ENCODE measurements at regions not wholly inside any gene's neighbourhood (a gene's known extent, or its start where the extent isn't known, plus 50 kb on each side); places are given as distances from the start of the nearest gene placed in this dataset.
"Not testable (repeated sequence)": the region's sequence is repeated elsewhere in the genome, so short reads cannot be mapped to it uniquely, and the experiment has no call there.

DNA sequence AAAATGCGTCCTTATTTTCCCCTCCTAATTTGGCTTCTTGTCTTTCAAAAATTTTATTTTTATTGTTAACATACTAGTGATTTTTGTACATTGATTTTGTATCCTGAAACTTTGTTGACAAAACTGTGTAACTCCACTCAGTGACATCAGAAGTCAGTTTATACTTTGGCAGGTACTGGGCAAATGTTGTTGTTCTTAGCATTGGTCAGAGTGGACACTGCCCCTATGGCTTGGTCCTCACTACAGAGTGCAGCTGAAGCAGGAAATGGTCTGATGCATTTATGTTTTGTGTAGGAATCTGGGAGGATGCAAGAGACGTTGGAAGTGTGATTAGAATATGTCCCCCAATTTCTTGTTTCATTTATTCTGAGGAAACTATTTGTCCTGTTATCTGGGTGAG, 205.5 kb upstream of the CENPE start:
- H3K9me3 ChIP-seq (ENCODE audit: low read length), result no peaks in the 10 kb centered on the region
- Mint-ChIP-seq H3K4me1 (no peaks in the 10 kb centered on the region), H3K36me3 (no peaks in the 10 kb centered on the region), H3K27me3 (no peaks in the 10 kb centered on the region), H3K4me3 (no peak overlapping the region), H3K27ac (no peak overlapping the region), H3K9me3 (no peaks in the 10 kb centered on the region)
- H3K36me3 ChIP-seq (ENCODE audit: insufficient read depth, low read length), result no peaks in the 10 kb centered on the region
- ChIA-PET POLR2A (no interaction called here), CTCF (no interaction called here)
- DNase-seq, result no peak
- no peak overlapping the region for H3K27ac ChIP-seq (ENCODE audit: low read depth, low read length)
- no peaks in the 10 kb centered on the region for H3K4me1 ChIP-seq (ENCODE audit: insufficient read depth, low read length)
- H3K27me3 ChIP-seq (ENCODE audit: insufficient read depth, low read length, poor library complexity, severe bottlenecking), result no peaks in the 10 kb centered on the region
- no peak overlapping the region for H3K4me3 ChIP-seq (ENCODE audit: low read length)

DNA sequence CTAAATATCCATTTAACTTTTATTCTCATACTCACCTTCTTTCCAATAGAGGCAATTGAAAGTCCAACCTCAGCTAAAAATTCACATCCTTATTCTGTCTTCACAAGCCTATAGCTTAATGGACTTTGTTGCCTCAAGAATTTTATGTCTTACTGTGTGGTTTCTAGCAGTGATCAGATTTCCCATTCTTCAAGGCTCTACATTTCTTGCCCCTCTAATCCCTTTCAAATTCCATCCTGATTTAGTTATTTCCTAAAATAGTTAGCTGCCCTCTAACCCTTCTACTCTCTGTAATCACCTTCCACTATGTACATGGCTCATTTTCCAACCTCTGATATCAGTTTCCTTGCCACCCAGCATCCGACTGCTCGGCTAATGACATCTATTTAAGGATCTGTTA, 204.1 kb upstream of the CENPE start:
- no peak overlapping the region for H3K27ac ChIP-seq (ENCODE audit: low read depth, low read length)
- H3K4me1 ChIP-seq (ENCODE audit: insufficient read depth, low read length), result no peaks in the 10 kb centered on the region

DNA sequence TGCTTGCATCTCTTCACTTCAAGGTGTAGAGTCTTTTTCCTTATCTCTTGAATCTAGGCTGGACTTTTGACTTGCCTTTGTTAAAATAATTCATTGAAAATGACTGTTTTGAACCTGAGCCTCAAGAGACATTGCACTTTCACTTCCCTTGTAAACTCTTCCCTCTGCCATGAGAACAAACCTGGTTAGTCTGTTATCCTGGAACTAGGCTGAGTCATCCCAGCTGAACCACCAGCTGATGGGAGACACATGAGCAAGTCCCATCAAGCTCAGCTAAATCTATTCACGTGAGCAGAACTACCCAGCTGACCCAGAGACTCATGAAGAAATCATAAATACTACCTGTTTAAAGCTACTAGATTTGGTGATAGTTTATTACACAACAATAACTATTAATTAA, 202.3 kb upstream of the CENPE start:
- no peaks in the 10 kb centered on the region for H3K27me3 ChIP-seq (ENCODE audit: insufficient read depth, low read length, poor library complexity, severe bottlenecking)
- Mint-ChIP-seq H3K9me3 (peaks cover 0 to 4% (median 2%) of the 10 kb centered on the region in 5 donors), H3K27me3 (no peaks in the 10 kb centered on the region), H3K27ac (no peak overlapping the region), H3K4me1 (no peaks in the 10 kb centered on the region), H3K36me3 (no peaks in the 10 kb centered on the region), H3K4me3 (no peak overlapping the region)
- no peak for DNase-seq
- H3K36me3 ChIP-seq (ENCODE audit: insufficient read depth, low read length), result no peaks in the 10 kb centered on the region
- POLR2A ChIA-PET, result no interaction called here
- no peak overlapping the region for H3K27ac ChIP-seq (ENCODE audit: low read depth, low read length)
- H3K4me3 ChIP-seq (ENCODE audit: low read length), result no peak overlapping the region
- CTCF ChIA-PET, result interaction anchor here (1.4 kb wide), 1 partner anchor 14 kb away, joined by 3 read pairs; no protein-coding TSS in a partner anchor
- no peaks in the 10 kb centered on the region for H3K4me1 ChIP-seq (ENCODE audit: insufficient read depth, low read length)
- H3K9me3 ChIP-seq (ENCODE audit: low read length), result no peaks in the 10 kb centered on the region

More for the DNA sequence above, 204.1 kb upstream of the CENPE start:
- no peak overlapping the region for H3K4me3 ChIP-seq (ENCODE audit: low read length)
- H3K4me1 Mint-ChIP-seq, result no peaks in the 10 kb centered on the region
- no peaks in the 10 kb centered on the region for H3K27me3 ChIP-seq (ENCODE audit: insufficient read depth, low read length, poor library complexity, severe bottlenecking)
- CTCF ChIA-PET, result no interaction called here
- no peaks in the 10 kb centered on the region for H3K27me3 Mint-ChIP-seq
- no peaks in the 10 kb centered on the region for H3K9me3 Mint-ChIP-seq
- no peaks in the 10 kb centered on the region for H3K36me3 ChIP-seq (ENCODE audit: insufficient read depth, low read length)
- H3K36me3 Mint-ChIP-seq, result no peaks in the 10 kb centered on the region
- no peaks in the 10 kb centered on the region for H3K9me3 ChIP-seq (ENCODE audit: low read length)
- no peak for DNase-seq
- H3K27ac Mint-ChIP-seq, result no peak overlapping the region
- no peak overlapping the region for H3K4me3 Mint-ChIP-seq
- POLR2A ChIA-PET, result no interaction called here

- no peaks in the 10 kb centered on the region for H3K36me3 Mint-ChIP-seq
- no peaks in the 10 kb centered on the region for H3K4me1 ChIP-seq (ENCODE audit: insufficient read depth, low read length)
Measured at GRCh38 chr4:103397541-103397940, 199.4 kb upstream of the CENPE start.

DNA sequence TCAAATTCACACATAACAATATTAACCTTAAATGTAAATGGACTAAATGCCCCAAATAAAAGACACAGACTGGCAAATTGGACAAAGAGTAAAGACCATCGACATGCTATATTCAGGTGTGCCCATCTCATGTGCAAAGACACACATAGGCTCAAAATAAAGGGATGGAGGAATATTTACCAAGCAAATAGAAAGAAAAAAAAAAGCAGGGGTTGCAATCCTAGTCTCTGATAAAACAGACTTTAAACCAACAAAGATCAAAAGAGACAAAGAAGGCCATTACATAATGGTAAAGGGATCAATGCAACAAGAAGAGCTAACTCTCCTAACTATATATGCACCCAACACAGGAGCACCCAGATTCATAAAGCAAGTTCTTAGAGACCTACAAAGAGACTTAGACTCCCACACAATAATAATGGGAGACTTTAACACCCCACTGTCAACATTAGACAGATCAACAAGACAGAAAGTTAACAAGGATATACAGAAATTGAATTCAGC, 189.4 kb upstream of the CENPE start:
- H3K36me3 Mint-ChIP-seq; H3K4me3 Mint-ChIP-seq; H3K27me3 Mint-ChIP-seq; H3K27ac Mint-ChIP-seq; H3K4me3 ChIP-seq (ENCODE audit: low read length); H3K27me3 ChIP-seq (ENCODE audit: insufficient read depth, low read length, poor library complexity, severe bottlenecking); H3K36me3 ChIP-seq (ENCODE audit: insufficient read depth, low read length); H3K9me3 ChIP-seq (ENCODE audit: low read length); DNase-seq; CTCF ChIA-PET; H3K27ac ChIP-seq (ENCODE audit: low read depth, low read length); H3K4me1 Mint-ChIP-seq; H3K4me1 ChIP-seq (ENCODE audit: insufficient read depth, low read length); POLR2A ChIA-PET: not testable (repeated sequence)
- H3K9me3 Mint-ChIP-seq, result peaks cover 4 to 16% (median 7%) of the 10 kb centered on the region in 5 donors

More at GRCh38 chr4:103397541-103397940, 199.4 kb upstream of the CENPE start:
- no peaks in the 10 kb centered on the region for H3K36me3 ChIP-seq (ENCODE audit: insufficient read depth, low read length)
- H3K4me3 Mint-ChIP-seq, result no peak overlapping the region
- CTCF ChIA-PET, result no interaction called here
- no peak overlapping the region for H3K27ac ChIP-seq (ENCODE audit: low read depth, low read length)
- no peak overlapping the region for H3K27ac Mint-ChIP-seq
- DNase-seq, result no peak
- POLR2A ChIA-PET, result no interaction called here
- H3K4me3 ChIP-seq (ENCODE audit: low read length), result no peak overlapping the region
- H3K4me1 Mint-ChIP-seq, result no peaks in the 10 kb centered on the region
- H3K27me3 Mint-ChIP-seq, result peaks cover 0 to 2% of the 10 kb centered on the region in 2 donors
- no peaks in the 10 kb centered on the region for H3K27me3 ChIP-seq (ENCODE audit: insufficient read depth, low read length, poor library complexity, severe bottlenecking)
- no peaks in the 10 kb centered on the region for H3K9me3 ChIP-seq (ENCODE audit: low read length)
- peaks cover 0 to 8% (median 2%) of the 10 kb centered on the region in 5 donors for H3K9me3 Mint-ChIP-seq

GRCh38 chr4:103385565-103385964, 187.4 kb upstream of the CENPE start:
- H3K36me3 ChIP-seq (ENCODE audit: insufficient read depth, low read length); H3K36me3 Mint-ChIP-seq; H3K4me1 ChIP-seq (ENCODE audit: insufficient read depth, low read length); H3K27ac ChIP-seq (ENCODE audit: low read depth, low read length); H3K9me3 ChIP-seq (ENCODE audit: low read length); H3K27me3 ChIP-seq (ENCODE audit: insufficient read depth, low read length, poor library complexity, severe bottlenecking); POLR2A ChIA-PET; DNase-seq; H3K27ac Mint-ChIP-seq; H3K4me3 ChIP-seq (ENCODE audit: low read length); H3K4me1 Mint-ChIP-seq; H3K4me3 Mint-ChIP-seq; H3K27me3 Mint-ChIP-seq: not testable (repeated sequence)
- peaks cover 4 to 20% (median 12%) of the 10 kb centered on the region in 5 donors for H3K9me3 Mint-ChIP-seq
- CTCF ChIA-PET, result interaction anchor here (1.6 kb wide), 1 partner anchor 15 kb away, joined by 3 read pairs; no protein-coding TSS in a partner anchor

DNA sequence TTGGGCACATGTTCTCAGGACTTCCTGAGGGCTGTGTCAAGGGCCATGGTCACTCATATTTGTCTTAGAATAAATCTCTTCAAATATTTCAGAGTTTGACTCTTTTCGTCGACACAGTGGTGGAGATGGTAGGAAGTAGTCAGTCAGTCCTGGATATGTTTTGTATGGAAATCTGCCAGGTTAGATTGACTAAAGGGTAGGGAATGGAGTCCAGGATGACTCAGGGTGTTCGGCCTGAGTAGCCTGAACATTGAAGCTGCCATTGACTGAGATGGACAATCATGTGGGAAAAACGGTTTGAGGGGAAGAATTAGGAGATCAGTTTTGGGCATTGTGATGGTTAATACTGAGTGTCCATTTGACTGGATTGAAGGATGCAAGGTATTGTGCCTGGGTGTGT, 177.1 kb upstream of the CENPE start:
- no peaks in the 10 kb centered on the region for H3K36me3 ChIP-seq (ENCODE audit: insufficient read depth, low read length)
- H3K4me3 ChIP-seq (ENCODE audit: low read length), result no peak overlapping the region
- Mint-ChIP-seq H3K27ac (no peak overlapping the region), H3K27me3 (no peaks in the 10 kb centered on the region), H3K4me3 (no peak overlapping the region), H3K36me3 (no peaks in the 10 kb centered on the region), H3K9me3 (no peaks in the 10 kb centered on the region), H3K4me1 (no peaks in the 10 kb centered on the region)
- no peaks in the 10 kb centered on the region for H3K9me3 ChIP-seq (ENCODE audit: low read length)
- H3K27ac ChIP-seq (ENCODE audit: low read depth, low read length), result no peak overlapping the region
- no peak for DNase-seq
- no peaks in the 10 kb centered on the region for H3K27me3 ChIP-seq (ENCODE audit: insufficient read depth, low read length, poor library complexity, severe bottlenecking)
- ChIA-PET CTCF (no interaction called here), POLR2A (no interaction called here)
- H3K4me1 ChIP-seq (ENCODE audit: insufficient read depth, low read length), result no peaks in the 10 kb centered on the region

GRCh38 chr4:103374758-103375157, 176.6 kb upstream of the CENPE start:
- Mint-ChIP-seq H3K27me3 (no peaks in the 10 kb centered on the region), H3K4me3 (no peak overlapping the region), H3K36me3 (no peaks in the 10 kb centered on the region), H3K4me1 (no peaks in the 10 kb centered on the region), H3K27ac (no peak overlapping the region), H3K9me3 (no peaks in the 10 kb centered on the region)
- ChIA-PET CTCF (no interaction called here), POLR2A (no interaction called here)
- no peak overlapping the region for H3K4me3 ChIP-seq (ENCODE audit: low read length)
- no peak for DNase-seq
- H3K36me3 ChIP-seq (ENCODE audit: insufficient read depth, low read length), result no peaks in the 10 kb centered on the region
- H3K27me3 ChIP-seq (ENCODE audit: insufficient read depth, low read length, poor library complexity, severe bottlenecking), result no peaks in the 10 kb centered on the region
- H3K4me1 ChIP-seq (ENCODE audit: insufficient read depth, low read length), result no peaks in the 10 kb centered on the region
- H3K9me3 ChIP-seq (ENCODE audit: low read length), result no peaks in the 10 kb centered on the region
- no peak overlapping the region for H3K27ac ChIP-seq (ENCODE audit: low read depth, low read length)

GRCh38 chr4:103374306-103374705, 176.2 kb upstream of the CENPE start:
- DNase-seq, result no peak
- Mint-ChIP-seq H3K27ac (no peak overlapping the region), H3K4me3 (no peak overlapping the region), H3K4me1 (no peaks in the 10 kb centered on the region), H3K36me3 (no peaks in the 10 kb centered on the region), H3K9me3 (no peaks in the 10 kb centered on the region), H3K27me3 (no peaks in the 10 kb centered on the region)
- Histone ChIP-seq H3K4me1 (ENCODE audit: insufficient read depth, low read length) (no peaks in the 10 kb centered on the region), H3K4me3 (ENCODE audit: low read length) (no peak overlapping the region), H3K9me3 (ENCODE audit: low read length) (no peaks in the 10 kb centered on the region), H3K27ac (ENCODE audit: low read depth, low read length) (no peak overlapping the region), H3K36me3 (ENCODE audit: insufficient read depth, low read length) (no peaks in the 10 kb centered on the region), H3K27me3 (ENCODE audit: insufficient read depth, low read length, poor library complexity, severe bottlenecking) (no peaks in the 10 kb centered on the region)
- ChIA-PET POLR2A (no interaction called here), CTCF (no interaction called here)
